ENCODE measurements at regions not wholly inside any gene's neighbourhood (a gene's known extent, or its start where the extent isn't known, plus 50 kb on each side); places are given as distances from the start of the nearest gene placed in this dataset.
"Not testable (repeated sequence)": the region's sequence is repeated elsewhere in the genome, so short reads cannot be mapped to it uniquely, and the experiment has no call there.

DNA sequence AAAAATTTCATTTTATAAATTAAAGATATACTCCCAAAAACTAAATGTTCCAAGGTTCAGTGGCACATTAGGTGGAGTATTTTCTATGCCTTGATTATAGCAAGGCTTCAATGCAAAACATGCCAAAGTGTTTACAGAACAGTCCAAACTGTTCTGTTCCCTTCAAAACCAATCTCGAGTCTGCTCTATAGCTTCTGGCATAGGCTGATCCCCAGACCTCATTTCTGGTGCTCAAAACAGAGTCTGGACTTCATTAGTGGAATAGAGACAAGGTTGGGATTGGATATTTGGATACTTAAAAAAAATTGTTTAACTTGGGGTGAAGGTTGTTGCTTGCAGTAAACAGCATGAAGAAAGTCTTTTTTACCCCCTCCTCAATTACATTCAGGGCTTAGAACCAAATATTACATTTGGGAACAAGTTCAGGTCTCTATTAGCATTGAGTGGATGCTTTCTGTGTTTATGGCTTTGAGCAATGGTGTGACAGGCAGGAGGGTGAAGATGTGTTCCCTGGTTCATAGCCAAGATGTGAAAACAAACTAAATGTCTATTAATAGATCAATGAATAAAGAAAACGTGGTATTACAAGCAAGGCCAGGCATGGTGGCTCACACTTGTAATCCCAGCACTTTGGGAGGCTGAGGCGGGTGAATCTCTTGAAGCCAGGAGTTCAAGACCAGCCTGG is 208.1 kb upstream of the RND3 start:
- no peak for DNase-seq

DNA sequence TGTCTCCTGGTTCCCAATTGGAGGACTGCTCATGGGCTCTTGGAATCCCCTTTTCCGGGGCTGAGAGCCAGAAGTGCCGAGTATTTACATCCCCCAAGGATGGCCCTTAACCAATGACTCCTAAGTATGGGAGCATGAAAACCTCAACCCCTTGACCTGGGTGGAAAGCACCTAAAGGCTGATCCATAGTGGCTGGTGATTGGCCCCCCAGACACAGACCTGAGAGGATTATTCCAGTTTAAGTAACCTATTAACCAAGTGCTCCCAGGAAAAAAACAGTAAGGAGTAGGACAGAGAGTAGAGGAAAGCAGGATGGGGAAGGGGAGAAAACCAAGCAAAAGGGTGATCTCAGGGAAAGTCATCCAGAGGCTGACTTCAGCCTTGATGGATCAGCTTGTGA is 206.1 kb upstream of the RND3 start:
- DNase-seq = no peak

DNA sequence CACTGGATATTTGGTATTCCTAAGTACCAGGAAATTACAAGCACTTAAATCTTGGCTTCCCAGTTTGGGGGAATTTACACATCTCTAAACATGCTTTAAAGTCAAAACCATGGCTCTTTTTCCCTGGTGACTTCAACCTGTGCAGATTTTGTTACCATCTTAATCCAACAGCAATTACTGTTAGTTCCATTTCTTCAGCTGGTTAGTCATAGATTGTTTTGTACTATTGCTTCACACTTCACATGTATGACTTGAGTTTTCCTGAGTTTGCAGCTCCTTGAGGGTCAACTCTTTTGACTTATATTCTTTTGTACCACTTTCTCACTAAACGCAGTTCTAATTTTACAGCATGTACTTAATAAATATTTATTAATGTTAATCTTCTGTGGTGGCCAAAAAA is 203.4 kb upstream of the RND3 start:
- DNase-seq = no peak

DNA sequence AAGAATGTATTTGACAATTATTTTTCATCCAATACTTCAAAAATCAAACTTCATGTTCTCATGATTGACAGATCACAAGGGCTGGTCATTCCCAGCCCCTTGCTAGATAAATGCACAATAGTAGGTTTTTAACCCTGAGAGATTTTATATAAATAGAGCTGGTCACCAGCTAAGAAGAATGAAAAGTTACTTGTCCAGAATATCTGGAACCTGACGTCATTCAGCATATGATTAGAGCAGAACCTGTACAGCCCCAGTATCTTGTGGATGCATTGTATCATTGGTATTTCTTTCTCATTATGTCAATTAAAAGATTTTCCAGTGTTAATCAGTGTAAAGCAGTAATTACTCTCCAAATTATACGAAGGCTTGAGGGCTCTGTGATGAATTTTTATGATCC is 202.8 kb upstream of the RND3 start:
- DNase-seq = no peak

DNA sequence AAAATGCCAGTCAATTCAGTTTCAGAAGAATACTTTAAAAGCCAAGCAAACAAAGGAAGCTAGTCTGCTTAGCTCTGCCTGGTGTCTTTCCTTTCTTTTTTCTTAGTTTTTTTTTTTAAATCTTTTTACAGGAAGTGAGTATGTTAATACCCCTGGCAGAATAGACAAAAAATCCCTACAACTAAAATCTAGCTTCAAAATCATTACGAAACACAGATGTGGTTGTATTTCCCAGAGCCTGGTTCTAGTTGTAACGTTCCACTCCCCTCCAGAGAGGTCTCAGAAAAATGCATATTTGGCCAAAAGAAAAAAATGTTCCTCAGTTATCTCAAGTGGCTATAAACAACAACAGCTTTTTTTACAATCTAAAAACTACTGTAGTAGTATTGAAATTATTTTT is 202.1 kb upstream of the RND3 start:
- DNase-seq = no peak

DNA sequence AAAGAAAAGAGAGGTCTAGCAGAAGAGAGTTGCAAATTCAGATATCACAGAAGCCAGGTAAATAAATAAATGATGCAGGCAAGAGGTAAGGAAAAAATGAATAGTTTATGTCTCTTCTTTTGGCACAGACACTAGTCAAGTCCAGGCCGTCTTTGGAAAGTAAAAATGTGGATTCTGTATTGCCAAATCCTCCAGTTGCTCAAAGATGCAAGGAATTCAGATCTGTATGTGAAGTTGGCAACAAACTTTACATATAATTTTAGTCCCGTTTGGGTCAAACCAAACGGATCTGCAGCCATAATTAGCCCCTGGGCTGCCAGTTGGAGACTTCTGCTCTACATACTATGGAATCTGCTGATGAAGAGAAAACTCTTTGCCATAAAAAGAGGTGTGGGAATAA is 200.5 kb upstream of the RND3 start:
- DNase-seq = no peak

DNA sequence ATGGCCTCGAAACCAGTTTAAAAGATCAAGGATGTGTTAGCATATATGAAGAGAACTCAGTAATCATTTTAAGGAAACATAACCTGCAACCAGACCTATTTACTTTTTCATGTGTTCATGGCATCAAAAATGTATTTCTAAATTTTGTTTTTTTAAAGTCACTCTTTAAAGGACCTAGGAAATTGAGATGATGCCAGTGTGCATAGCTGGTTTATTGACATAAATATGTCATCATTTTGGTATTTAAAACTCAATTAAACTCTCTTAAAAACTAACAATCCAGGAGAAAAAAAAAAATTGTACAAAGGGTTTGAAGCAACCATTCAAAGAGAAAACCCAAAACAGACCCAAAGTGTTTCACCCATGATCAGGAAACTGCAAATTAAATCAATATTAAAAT is 198.9 kb upstream of the RND3 start:
- DNase-seq = no peak

DNA sequence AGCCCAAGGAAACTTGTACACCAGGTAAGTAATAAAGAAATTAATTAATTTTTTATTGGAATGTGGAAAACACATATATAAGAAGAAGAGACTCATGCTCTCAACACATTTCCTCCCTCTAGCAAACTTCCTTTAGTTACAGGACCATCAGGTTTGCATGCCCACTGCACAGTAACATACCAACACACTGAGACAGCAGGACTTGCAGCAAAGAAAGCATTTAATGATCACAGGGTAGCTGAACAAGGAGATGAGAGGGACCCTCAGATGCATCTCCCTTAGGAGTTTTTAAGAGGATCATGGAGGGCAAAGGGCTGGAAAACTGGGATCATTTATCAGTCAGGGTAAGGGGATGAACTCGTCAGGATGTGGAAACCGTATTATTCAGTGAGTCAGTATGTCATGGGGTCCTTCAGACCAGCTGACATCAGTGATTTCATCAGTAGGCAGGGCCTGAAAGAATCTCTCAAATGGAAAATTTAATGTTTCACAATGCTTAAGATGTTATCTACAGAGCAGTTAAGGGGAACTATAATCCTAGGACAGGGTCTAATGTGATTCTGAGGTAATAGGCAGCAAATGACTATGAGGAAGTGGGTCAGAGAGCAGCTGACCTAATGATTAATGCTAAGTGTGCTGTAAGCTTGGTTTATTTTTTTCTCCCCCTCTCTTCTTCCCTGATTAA is 193.8 kb upstream of the RND3 start:
- no peak for DNase-seq

DNA sequence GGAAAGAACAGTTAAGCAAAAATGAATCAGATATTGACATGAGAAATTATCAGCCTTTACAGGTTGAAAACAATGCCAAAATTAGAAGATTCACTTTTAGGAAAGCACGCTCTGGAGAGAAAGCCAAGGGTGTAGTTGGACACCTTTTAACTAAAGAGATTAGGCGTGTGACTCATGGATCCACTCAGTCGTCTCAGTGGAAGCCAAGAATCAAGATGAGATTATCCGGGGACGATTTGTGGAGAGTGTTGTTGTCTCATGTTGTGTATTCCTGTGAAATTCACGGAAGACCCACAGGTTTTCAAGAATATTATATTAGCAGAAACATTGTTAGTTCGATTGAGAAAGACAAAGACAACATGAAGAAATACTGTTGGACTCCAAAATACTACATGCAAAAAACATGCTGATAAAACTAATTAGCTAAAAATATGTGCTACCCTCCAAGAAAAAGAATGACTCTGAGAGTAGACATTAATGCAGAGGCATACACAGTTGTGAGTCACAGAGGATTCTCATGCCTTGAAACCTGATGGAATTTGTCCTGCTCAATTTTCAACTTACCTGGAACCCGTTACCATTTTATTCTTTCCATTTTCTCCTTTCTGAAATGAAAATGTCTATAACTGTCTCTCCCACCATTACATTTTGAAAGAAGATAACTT is 192.1 kb upstream of the RND3 start:
- no peak for DNase-seq

DNA sequence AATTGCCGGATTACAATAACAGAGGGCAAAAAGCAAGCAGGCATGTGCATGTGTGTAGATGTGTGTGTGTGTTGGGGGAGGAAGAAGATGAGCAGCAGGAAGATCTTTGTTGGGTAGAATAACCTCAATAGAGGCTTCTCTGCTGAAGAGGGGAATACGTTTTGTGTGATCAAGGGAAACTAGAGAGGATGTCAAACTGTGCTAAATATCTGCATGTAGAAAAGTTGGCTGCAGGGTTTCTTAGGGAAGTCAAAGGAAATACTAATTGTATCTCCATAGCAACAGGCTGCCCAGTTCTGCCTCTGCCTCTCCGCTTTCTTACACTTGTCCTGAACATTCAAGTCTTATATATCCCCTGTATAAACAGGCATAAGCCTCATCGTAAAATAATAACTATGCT is 190.1 kb upstream of the RND3 start:
- no peak for DNase-seq

DNA sequence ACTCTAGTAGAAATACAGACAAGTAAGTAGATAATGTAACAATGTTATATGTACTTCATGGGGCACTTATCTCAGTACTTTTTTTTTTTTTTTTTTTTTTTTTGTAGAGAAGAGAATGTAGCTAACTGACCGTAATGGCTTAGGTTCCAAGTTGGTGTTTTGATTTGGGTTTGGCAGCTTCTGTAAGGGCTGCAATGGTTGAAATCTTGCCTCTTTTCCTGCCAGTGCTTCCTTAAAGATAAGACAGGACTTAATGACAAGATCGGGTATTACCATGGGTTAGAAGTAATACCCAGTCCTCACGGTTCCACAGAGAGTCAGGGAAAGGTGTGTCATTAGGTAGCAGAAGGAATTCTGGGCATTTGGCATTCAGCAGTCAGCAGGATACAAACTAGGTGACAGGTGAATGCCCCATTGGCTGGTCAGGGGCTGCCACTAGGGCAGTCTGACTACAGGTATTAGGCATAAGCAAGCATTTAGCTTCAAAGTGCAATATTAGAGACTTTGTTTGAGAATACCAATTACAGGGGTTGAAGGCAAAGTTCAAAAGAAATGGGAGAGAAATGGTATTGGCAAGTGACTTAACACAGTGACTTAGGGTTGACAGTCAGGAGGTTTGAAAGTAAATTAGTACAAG is 189.4 kb upstream of the RND3 start:
- no peak for DNase-seq

DNA sequence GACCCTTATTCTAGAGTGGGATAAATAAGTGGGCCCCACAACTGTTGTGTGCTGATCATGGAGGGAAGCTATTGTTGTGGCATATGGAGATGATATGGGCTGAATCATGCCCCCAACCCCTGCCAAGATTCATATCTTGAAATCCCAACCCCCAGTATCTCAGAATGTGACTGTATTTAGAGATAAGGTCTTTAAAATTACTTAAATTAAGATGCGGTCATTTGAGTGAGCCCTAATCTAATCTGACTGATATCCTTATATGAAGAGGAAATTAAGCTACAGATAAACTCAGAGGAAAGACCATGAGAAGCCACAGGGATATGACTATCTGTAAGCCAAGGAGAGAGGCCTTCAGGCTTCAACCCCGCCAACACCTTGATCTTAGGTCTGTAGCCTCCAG is 188.3 kb upstream of the RND3 start:
- DNase-seq = no peak

DNA sequence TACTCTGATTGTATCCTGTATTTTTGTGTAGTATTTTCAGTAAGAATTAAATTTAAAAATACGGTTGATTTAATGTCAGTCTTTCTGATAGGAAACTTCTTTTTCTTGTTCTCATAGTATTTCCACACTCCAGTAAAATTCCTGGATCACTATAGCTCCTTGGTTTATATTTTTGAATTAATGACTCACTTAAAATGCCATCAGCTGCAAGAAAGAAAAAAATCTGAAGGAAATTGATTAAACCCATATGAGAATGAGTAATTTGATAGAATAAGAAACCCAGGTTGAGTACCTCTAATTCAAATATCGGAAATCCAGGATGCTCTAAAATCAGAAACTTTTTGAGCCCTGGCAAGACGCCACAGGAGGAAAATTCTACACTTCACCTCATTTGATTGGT is 186.8 kb upstream of the RND3 start:
- no peak for DNase-seq

DNA sequence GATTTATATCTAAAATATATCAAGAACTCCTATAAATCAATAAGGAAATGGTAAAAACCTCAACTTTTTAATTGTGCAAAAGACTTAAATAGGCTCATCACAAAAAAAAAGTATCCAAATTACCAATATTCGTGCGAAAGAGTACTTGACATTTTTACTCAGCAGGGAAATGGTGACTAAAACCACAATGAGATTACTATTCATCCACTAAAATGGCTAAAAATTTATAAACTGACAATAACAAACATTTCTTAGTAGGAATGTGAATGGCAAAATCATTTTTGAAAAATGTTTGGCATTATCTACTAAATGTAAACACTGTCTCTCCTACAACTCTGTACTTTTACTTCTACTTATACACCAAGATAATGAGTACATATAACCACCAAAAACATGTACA is 184.8 kb upstream of the RND3 start:
- no peak for DNase-seq

DNA sequence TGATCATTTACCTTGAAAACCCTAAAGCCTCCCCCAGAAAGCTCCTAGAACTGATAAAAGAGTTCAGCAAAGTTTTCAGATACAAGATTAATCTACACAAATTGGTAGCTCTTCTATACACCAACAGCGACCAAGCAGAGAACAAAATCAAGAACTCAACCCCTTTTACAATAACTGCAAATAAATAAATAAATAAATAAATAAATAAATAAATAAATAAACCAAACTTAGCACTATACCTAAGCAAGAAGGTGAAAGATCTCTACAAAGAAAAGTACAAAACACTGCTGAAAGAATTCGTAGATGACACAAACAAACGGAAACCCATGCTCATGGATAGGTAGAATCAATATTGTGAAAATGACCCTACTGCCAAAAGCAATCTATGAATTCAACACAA is 182.0 kb upstream of the RND3 start:
- no peak for DNase-seq

DNA sequence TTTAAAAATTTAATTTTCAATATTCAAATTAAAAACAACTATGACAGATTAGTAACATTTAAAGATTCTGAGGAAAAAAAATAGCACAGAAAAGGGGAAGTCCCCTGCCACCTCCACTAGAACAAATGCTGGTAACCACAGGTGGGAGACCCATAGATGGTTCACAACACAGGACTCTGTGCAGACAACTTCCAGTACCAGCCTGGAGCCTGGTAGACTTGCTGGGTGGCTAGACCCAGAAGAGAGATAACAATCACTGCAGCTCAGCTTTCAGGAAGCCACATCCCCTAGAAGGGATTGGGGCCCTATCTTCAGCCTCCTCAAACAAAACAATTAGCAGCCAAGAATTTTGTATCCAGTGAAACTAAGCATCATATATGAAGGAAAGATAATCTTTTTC is 179.6 kb upstream of the RND3 start:
- DNase-seq = not testable (repeated sequence)

DNA sequence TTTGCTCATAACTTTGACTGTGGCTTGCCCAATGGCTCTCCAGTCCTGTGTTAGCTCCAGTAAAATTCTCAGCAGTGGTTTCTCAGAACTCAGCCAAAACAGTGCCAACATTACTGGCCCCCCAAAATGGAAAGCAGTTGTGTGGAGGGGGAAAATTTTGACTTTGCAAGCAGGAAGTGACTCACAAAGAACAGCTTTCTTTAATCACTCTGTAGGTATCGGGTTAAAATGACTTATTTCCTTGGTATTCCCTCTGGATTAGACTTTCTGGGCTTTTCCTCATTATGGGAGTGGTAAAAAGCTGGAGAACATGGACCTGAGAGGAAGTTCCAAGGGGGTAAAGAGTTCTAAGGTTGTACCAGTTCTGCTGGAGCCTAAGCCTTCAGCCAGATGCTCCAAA is 175.7 kb upstream of the RND3 start:
- no peak for DNase-seq

DNA sequence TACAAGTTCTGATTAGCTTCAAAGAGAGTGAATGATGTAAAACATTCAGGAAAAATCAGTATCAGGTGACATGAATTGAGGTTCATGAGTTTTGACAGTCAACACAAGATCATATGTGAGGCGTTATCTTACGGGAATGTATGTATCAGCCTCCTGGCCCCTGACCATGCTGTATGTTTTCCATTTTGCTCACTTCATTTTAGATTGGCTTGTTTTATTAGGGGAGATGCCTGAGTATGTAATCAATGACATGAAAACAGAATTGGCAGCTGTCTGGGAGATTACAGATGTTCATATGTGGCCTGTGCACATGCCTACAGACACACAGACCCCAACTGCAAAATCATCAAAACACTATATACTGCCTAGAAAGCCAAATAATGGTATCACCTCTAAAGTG is 168.5 kb upstream of the RND3 start:
- DNase-seq = no peak

DNA sequence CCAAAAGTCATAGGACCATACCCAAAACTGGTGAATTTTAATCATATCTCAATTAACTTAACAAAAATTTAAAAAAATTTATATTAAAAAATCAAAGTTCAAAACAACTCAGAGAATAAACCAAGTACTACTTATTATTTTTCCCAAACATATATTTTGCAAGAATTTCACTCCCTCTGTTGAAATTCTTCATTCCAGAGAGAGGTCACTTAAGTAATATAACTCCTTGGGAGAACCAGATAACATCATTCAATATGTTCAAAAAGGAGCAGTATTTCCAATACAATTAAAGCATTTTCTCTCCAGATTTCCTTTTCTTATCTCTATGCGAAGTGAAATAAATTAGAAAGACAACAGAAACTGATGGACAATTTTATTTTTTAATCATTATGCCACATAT is 165.9 kb upstream of the RND3 start:
- DNase-seq = no peak

DNA sequence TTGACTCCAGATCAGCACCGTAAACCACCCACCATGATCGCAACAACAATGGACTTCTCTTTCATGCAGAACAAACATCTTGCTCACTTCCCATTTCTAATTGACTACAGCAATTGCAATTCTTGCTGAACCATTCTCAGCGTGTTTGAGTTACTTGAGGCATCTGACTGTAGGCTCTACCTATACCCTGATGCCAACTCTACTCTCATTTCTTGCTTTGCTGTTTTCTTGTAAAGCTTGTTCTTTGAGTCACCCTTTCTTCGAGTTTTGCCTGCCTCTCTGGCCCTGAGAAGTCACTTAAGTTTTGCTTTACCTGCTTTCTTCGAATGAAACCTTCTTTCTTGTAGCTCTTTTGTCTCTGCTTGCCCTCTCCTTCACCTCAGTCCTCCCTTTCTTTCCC is 160.5 kb upstream of the RND3 start:
- DNase-seq = no peak

DNA sequence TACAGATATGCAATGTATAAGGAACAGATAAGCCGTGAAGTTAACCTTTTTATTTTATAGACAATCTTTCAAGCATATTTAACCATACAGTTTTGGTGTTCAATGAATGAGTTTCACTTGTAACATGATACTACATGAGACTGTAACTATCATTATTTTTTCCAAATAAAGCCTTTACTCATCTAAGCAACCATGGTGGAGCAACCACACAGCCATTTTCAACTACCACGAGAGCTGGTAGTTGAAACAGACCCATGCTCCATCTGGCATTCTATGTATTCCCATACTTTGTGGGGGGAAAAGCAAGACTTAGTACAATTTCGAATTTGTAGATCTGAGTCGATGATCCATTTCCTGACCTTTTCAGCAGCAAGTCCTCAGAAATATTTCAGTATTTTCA is 159.3 kb upstream of the RND3 start:
- DNase-seq = no peak

DNA sequence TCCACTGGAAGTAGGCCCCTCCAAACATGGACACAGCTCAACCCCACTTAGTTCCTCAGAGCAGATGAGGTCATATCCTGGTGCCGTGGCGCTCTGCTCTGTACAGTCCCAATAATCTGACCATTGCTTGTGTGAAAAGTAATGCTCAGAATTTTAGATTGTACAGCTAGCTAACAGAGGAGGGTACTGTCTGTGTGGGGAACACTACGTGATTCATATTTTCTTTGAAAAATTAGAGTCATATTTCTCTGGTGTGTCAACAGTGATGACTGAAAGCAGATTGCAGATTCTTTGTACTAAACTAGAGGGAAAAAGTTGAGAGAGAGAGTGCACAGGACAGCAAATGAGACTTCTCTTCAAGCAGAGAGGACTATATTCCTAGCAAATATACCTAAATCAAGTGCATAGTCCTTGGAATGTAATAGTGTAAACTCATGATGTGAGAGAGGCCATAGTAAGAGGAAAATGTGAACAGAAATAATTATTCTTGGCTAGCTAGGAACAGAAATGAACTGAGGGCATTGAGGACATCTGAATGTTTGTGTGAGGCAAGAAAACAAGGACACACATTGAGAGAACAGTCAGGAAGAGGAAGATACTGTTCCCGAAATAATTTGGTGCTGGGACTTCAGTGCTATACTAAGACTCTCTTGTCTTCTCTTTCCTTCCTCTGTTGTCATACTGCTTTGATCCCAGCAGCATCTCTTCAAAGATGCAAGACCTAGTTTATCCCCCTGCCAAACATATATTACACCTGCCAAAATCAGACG is 157.0 kb upstream of the RND3 start:
- no peak for DNase-seq

DNA sequence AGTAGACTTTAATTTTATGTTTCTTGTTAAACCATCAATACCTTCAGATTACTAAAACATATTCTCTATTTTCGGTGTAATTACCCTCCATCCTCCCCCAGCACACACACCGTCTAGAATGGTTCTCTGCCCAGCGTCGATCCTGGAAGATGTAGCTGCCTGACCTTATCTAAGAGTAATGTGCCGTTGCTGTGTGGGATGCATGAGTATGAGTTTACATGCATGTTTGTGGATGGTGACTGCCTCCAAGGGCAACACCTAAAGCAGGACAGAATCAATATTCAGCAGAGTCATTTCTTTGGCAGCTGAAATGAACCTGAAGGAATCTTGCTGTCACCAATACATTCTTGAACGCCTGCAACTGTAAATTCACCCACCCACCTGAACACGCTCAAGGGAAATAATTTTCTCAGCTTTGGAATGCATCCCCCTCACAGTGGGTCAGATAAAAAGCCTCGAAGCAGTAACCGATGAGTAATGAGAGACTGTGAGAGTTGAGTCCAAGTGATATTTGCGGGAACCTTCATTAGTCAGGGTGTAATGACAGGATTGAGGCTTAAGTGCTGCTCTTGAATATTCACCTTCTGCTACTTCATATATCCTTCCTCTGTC is 155.8 kb upstream of the RND3 start:
- DNase-seq = no peak
